H1 (cell line): ENCODE measurements at regions not wholly inside any gene's neighbourhood (a gene's known extent, or its start where the extent isn't known, plus 50 kb on each side); places are given as distances from the start of the nearest gene placed in this dataset.

Source experiments
- CBX5 ChIP-seq: fragments of 300-800, 300-1000 bp; sonication (generic); IDR thresholded peaks from 2 replicates; pipeline ENCODE4 v1.7.1; 2016; ENCODE audit warnings: antibody characterized with exemption, low read length, low read depth
- JUN ChIP-seq: IDR thresholded peaks from 2 replicates; pipeline ENCODE4 v1.6.1; 2011; ENCODE audit warnings: low read depth, mild to moderate bottlenecking, improper control_type of control experiment, low read length
- SRF ChIP-seq: IDR thresholded peaks from 2 replicates; pipeline ENCODE4 v1.6.1; 2011; ENCODE audit warnings: mild to moderate bottlenecking, low read depth, low read length, moderate library complexity
- TCF12 ChIP-seq: IDR thresholded peaks from 2 replicates; pipeline ENCODE4 v1.6.1; 2011; ENCODE audit warnings: low read depth, mild to moderate bottlenecking, low read length
- TF ChIP-seq, protein P1 (sequence below): IDR thresholded peaks from 2 replicates; pipeline ENCODE4 v1.6.1; 2012; ENCODE audit warnings: inconsistent platforms

DNA sequence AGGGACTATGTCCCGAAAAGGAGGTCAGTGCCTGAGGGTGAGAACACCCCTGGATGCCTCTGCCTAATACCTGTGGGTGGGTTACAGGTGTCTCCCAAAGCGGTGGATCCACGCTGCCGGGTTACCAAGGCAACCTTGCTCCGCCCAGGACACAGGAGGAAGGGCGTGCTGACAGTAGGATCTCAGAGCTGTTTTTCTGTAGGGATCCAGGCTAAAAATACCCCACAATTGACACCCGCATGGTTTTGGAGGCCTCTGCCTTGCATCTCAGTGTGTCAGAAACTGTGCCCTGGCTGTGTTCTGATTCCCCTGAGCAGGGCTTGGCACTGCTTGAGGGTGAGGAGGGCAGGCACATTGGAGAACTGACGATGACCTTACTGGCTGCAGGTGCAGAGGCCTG, 118.0 kb downstream of the IER5 start (continued):
- TF ChIP-seq CBX5 (no peak), SRF (no peak), JUN (no peak), TCF12 (no peak)
- TF ChIP-seq, protein P1, sequence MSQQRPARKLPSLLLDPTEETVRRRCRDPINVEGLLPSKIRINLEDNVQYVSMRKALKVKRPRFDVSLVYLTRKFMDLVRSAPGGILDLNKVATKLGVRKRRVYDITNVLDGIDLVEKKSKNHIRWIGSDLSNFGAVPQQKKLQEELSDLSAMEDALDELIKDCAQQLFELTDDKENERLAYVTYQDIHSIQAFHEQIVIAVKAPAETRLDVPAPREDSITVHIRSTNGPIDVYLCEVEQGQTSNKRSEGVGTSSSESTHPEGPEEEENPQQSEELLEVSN: no peak
